ENCODE measurements at regions not wholly inside any gene's neighbourhood (a gene's known extent, or its start where the extent isn't known, plus 50 kb on each side); places are given as distances from the start of the nearest gene placed in this dataset.

- no peak for ATAC-seq
- H3K36me3 Mint-ChIP-seq (ENCODE audit: low read depth): no peaks in the 10 kb centered on the region
Measured at GRCh38 chr6:134866563-134866962, 83.3 kb downstream of the ALDH8A1 start.

GRCh38 chr6:134864558-134864957 is 85.3 kb downstream of the ALDH8A1 start:
- TF ChIP-seq CTCF (IDR thresholded peaks at IDR 0.05): no peak
- POLR2A ChIA-PET: no interaction called here
- CTCF ChIA-PET: interaction anchor here (1.3 kb wide), 1 partner anchor 41 kb away, joined by 3 read pairs; no protein-coding TSS in a partner anchor
- ATAC-seq: no peak
- Mint-ChIP-seq H3K4me1 (ENCODE audit: low read depth) (no peaks in the 10 kb centered on the region), H3K27me3 (no peaks in the 10 kb centered on the region), H3K36me3 (ENCODE audit: low read depth) (no peaks in the 10 kb centered on the region), H3K4me3 (no peak overlapping the region), H3K9me3 (no peaks in the 10 kb centered on the region), H3K27ac (no peak overlapping the region)
- no peak for DNase-seq
- intact Hi-C loops (cut with micrococcal nuclease): no loop called here

More at GRCh38 chr6:134866563-134866962, 83.3 kb downstream of the ALDH8A1 start:
- intact Hi-C loops (cut with micrococcal nuclease): no loop called here
- no peak overlapping the region for H3K4me3 Mint-ChIP-seq
- no peak for DNase-seq
- ChIA-PET POLR2A (no interaction called here), CTCF (interaction anchor here (1.0 kb wide), 1 partner anchor 141 kb away, joined by 3 read pairs; no protein-coding TSS in a partner anchor)
- H3K27ac Mint-ChIP-seq: no peak overlapping the region
- H3K27me3 Mint-ChIP-seq: no peaks in the 10 kb centered on the region
- no peak for TF ChIP-seq CTCF (IDR thresholded peaks at IDR 0.05)
- no peaks in the 10 kb centered on the region for H3K9me3 Mint-ChIP-seq
- peaks cover 8% of the 10 kb centered on the region for H3K4me1 Mint-ChIP-seq (ENCODE audit: low read depth)

- no peaks in the 10 kb centered on the region for H3K36me3 Mint-ChIP-seq (ENCODE audit: low read depth)
- POLR2A ChIA-PET: no interaction called here
- CTCF ChIA-PET: interaction anchor here (1.3 to 1.6 kb wide), 2 partner anchors 41 to 77 kb away, joined by 3 read pairs; no protein-coding TSS in a partner anchor
- no peak for TF ChIP-seq CTCF (IDR thresholded peaks at IDR 0.05)
- DNase-seq (no peak), ATAC-seq (no peak)
- no peak overlapping the region for H3K4me3 Mint-ChIP-seq
- H3K27ac Mint-ChIP-seq: no peak overlapping the region
- no peaks in the 10 kb centered on the region for H3K9me3 Mint-ChIP-seq
- no peaks in the 10 kb centered on the region for H3K4me1 Mint-ChIP-seq (ENCODE audit: low read depth)
- no peaks in the 10 kb centered on the region for H3K27me3 Mint-ChIP-seq
- intact Hi-C loops (cut with micrococcal nuclease): no loop called here
Measured at GRCh38 chr6:134863763-134864510, 86.0 kb downstream of the ALDH8A1 start.

GRCh38 chr6:134854366-134854765 is 95.5 kb downstream of the ALDH8A1 start:
- DNase-seq: no peak
- no peak for TF ChIP-seq CTCF (IDR thresholded peaks at IDR 0.05)
- no peak overlapping the region for H3K4me3 Mint-ChIP-seq
- CTCF ChIA-PET: interaction anchor here (1.0 to 1.3 kb wide), 3 partner anchors 13 to 570 kb away, joined by 3 read pairs; no protein-coding TSS in a partner anchor
- no peaks in the 10 kb centered on the region for H3K36me3 Mint-ChIP-seq (ENCODE audit: low read depth)
- H3K4me1 Mint-ChIP-seq (ENCODE audit: low read depth): no peaks in the 10 kb centered on the region
- intact Hi-C loops (cut with micrococcal nuclease): no loop called here
- POLR2A ChIA-PET: interaction anchor here (0.9 kb wide), 1 partner anchor 11 kb away, joined by 3 read pairs; no protein-coding TSS in a partner anchor
- no peaks in the 10 kb centered on the region for H3K9me3 Mint-ChIP-seq
- H3K27ac Mint-ChIP-seq: no peak overlapping the region
- no peaks in the 10 kb centered on the region for H3K27me3 Mint-ChIP-seq
- no peak for ATAC-seq
